Ovary (tissue), 3 donors: ENCODE measurements at regions not wholly inside any gene's neighbourhood (a gene's known extent, or its start where the extent isn't known, plus 50 kb on each side); places are given as distances from the start of the nearest gene placed in this dataset.

ENCODE experiments used
- EP300 ChIP-seq: sonication (generic); formaldehyde crosslinking; IDR thresholded peaks from one replicate; pipeline ENCODE4 v1.6.1; 2017; ENCODE audit warnings: antibody characterized with exemption
- TF ChIP-seq, protein P1 (sequence below), 3 donors: fragments of 450-650 bp in 2 of 3; fragments of 200-600 bp in 1 of 3; IDR thresholded peaks; one replicate each; pipeline versions ENCODE4 v1.5.1 to v1.8.0; 2016 to 2022; ENCODE audit warnings: antibody characterized with exemption in 3 of 3, mild to moderate bottlenecking in 1 of 3
- donor health status: DM: no; HTN: no; CAD: no.

DNA sequence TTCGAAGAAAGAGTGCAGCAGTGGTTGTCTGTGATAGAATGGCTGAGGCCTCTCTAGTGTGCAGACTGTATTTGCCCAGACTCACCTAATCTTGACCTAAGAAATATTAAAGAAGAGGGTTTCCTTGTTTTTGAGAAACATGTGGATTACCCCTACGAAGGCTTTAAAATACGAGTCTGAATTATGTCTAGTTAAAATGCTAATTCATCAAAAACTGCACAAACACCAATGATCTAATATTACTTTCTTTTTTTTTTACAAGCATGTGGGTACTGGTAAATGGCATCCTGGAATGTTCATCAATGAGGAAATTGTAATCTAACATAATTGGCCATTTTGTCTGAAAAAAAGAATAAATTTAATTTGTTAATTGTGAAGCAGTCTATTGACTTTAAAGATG lies 510.9 kb downstream of the EPM2A start:
- TF ChIP-seq, protein P1, sequence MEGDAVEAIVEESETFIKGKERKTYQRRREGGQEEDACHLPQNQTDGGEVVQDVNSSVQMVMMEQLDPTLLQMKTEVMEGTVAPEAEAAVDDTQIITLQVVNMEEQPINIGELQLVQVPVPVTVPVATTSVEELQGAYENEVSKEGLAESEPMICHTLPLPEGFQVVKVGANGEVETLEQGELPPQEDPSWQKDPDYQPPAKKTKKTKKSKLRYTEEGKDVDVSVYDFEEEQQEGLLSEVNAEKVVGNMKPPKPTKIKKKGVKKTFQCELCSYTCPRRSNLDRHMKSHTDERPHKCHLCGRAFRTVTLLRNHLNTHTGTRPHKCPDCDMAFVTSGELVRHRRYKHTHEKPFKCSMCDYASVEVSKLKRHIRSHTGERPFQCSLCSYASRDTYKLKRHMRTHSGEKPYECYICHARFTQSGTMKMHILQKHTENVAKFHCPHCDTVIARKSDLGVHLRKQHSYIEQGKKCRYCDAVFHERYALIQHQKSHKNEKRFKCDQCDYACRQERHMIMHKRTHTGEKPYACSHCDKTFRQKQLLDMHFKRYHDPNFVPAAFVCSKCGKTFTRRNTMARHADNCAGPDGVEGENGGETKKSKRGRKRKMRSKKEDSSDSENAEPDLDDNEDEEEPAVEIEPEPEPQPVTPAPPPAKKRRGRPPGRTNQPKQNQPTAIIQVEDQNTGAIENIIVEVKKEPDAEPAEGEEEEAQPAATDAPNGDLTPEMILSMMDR (IDR thresholded peaks at IDR 0.05), result no peak
- no peak for TF ChIP-seq EP300
